HL-60 (cell line): ENCODE measurements at regions not wholly inside any gene's neighbourhood (a gene's known extent, or its start where the extent isn't known, plus 50 kb on each side); places are given as distances from the start of the nearest gene placed in this dataset.

Source experiments
- CTCF ChIP-seq: IDR thresholded peaks from one replicate; pipeline ENCODE4 v1.5.1; 2011; ENCODE audit warnings: low read length, control low read depth, inconsistent platforms; ENCODE audit not compliant: insufficient read depth
- GABPA ChIP-seq: IDR thresholded peaks from 2 replicates; pipeline ENCODE4 v1.6.1; 2012; ENCODE audit warnings: low read depth
- POLR2AphosphoS5 ChIP-seq: IDR thresholded peaks from 2 replicates; pipeline ENCODE4 v1.6.1; 2012; ENCODE audit warnings: low read depth
- TF ChIP-seq, protein P1 (sequence below): IDR thresholded peaks from 2 replicates; pipeline ENCODE4 v1.6.1; 2012; ENCODE audit warnings: low read depth; ENCODE audit not compliant: insufficient replicate concordance

- TF ChIP-seq CTCF (no peak), POLR2AphosphoS5 (no peak), GABPA (no peak)
- TF ChIP-seq, protein P1, sequence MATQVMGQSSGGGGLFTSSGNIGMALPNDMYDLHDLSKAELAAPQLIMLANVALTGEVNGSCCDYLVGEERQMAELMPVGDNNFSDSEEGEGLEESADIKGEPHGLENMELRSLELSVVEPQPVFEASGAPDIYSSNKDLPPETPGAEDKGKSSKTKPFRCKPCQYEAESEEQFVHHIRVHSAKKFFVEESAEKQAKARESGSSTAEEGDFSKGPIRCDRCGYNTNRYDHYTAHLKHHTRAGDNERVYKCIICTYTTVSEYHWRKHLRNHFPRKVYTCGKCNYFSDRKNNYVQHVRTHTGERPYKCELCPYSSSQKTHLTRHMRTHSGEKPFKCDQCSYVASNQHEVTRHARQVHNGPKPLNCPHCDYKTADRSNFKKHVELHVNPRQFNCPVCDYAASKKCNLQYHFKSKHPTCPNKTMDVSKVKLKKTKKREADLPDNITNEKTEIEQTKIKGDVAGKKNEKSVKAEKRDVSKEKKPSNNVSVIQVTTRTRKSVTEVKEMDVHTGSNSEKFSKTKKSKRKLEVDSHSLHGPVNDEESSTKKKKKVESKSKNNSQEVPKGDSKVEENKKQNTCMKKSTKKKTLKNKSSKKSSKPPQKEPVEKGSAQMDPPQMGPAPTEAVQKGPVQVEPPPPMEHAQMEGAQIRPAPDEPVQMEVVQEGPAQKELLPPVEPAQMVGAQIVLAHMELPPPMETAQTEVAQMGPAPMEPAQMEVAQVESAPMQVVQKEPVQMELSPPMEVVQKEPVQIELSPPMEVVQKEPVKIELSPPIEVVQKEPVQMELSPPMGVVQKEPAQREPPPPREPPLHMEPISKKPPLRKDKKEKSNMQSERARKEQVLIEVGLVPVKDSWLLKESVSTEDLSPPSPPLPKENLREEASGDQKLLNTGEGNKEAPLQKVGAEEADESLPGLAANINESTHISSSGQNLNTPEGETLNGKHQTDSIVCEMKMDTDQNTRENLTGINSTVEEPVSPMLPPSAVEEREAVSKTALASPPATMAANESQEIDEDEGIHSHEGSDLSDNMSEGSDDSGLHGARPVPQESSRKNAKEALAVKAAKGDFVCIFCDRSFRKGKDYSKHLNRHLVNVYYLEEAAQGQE, result no peak
These were observed 675.3 kb upstream of the SGCG start for GRCh38 chr13:22505489-22505888.
